ENCODE measurements at regions not wholly inside any gene's neighbourhood (a gene's known extent, or its start where the extent isn't known, plus 50 kb on each side); places are given as distances from the start of the nearest gene placed in this dataset.

- TF ChIP-seq CTCF (conservative IDR thresholded peaks at IDR 0.05; ENCODE audit: low read depth, low read length), result no peak
- TF ChIP-seq EZH2 (IDR thresholded peaks at IDR 0.05; ENCODE audit: low read length, unreplicated experiment), result no peak
- no peak for TF ChIP-seq EZH2phosphoT487 (IDR thresholded peaks at IDR 0.05; ENCODE audit: borderline replicate concordance, low read length)
These were observed 431.6 kb upstream of the VRK2 start for GRCh38 chr2:57614988-57615387.
